CD4-positive, alpha-beta T cell treated with Interleukin-21 for 1 hour (primary cell): ENCODE measurements at regions not wholly inside any gene's neighbourhood (a gene's known extent, or its start where the extent isn't known, plus 50 kb on each side); places are given as distances from the start of the nearest gene placed in this dataset.
"Not testable (repeated sequence)": the region's sequence is repeated elsewhere in the genome, so short reads cannot be mapped to it uniquely, and the experiment has no call there.

ENCODE experiments used
- DNase-seq: peaks from one replicate; pipeline ENCODE4 v3.0.0-alpha.2; 2020

DNA sequence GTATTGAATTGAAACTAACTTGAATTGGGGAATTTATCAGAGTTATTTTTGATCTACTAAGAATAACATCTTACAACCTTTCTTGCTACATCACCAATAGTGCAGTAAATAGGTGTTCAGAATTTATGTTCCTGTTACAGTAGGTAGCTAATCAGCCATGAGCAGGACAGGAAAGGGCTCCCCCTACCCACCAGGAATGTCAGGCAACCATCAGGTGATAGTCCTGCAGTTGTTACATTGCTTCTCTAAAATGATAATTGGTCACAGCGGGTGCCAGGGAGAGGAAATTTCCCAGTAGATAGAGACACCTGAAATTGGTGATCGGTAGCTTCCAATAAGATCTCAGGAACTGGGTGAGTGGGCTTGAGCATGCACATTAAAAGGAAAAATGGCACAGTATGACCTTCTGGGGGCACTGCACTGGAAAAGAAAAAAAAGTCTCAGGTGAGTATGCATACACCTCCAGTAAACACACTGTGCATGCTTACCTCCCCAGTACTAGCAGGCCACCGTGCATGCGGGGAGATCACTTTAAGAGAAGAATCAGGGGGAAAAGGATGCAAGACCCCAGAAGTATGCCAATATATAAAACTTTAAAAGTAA, 1092.0 kb upstream of the LRRTM1 start:
- DNase-seq: no peak

DNA sequence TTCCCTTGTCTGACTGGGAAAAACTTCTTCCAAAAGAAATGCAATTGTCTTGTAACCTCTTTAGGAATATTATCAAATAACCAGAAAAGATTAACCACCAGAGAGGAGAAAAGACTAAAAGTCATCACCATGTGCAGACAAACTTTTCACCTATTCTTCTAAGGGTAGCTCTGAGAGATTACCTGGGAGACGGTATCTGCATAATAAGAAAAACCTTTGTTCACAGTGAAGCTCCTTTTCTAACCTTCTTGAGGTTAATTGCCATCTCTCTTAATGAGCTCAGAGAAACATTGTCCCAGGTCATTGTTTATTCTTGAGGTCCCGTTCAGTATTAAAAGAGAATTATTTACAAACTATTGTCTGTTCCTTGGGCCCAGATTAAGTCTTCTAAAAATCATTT, 1091.2 kb upstream of the LRRTM1 start:
- DNase-seq: no peak

DNA sequence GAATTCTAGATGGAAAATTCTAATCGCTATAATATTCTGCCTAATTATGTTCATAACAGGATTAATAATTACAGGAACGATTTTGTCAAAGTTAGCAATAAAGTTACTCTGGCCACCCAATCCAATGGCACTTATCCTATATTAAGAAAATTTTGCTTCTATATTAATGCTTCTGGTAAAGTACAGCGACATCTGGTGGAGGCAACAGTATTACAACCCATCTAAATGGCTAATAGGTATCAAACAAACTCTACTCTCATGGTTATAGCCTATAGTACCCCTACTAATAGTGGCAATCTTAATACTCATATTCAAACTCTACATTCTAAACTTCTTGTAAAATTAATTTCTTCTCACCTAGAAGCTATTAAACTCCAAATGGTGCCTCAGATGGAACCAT, 1084.7 kb upstream of the LRRTM1 start:
- no peak for DNase-seq

DNA sequence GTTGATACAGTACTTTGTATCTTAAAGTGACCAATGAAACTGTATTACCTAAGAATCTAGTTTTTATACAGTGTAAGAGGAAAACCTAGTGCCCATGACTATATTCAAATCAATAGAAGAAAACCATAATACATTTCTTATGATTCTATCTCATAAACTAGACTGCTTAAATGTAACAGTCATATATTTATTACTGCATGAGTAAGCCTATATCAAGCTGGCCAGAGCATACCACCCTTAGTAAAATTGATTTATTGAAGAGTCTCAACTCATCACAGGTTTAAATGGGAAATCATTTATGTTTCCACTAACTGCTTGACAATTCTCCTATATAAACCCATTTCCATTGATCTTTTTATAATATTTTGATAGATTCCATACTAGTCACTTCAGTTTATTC, 1059.2 kb upstream of the LRRTM1 start:
- DNase-seq: no peak

DNA sequence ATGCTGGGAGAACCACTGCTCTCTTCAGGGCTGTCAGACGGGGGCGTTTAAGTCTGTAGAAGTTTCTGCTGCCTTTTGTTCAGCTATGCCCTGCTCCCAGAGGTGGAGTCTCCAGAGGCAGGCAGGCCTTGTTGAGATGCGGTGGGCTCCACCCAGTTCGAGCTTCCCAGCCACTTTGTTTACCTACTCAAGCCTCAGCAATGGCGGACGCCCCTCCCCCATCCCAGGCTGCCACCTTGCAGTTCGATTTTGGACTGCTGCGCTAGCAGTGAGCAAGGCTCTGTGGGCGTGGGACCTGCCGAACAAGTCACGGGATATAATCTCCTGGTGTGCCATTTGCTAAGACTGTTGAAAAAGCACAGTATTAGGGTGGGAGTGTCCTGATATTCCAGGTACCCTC, 1057.9 kb upstream of the LRRTM1 start:
- not testable (repeated sequence) for DNase-seq

DNA sequence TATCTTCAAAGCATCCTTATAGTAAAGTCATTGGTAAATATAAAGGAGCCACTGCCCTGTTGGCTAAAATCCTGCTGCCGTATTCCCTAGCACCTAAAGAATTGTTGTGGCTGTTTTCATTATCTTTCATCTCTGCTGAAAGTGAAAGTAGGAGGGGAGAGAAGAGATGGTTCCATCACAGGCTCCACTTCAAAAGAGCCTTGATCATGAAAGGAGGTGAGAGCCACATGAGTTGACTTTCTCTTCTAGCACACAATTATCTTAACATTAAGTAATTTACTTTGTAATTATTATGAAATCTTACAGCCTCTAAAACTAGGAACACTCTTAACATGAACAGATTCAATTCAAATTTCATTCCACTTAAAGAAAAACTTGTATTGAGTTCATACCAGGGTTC, 1050.9 kb upstream of the LRRTM1 start:
- no peak for DNase-seq

DNA sequence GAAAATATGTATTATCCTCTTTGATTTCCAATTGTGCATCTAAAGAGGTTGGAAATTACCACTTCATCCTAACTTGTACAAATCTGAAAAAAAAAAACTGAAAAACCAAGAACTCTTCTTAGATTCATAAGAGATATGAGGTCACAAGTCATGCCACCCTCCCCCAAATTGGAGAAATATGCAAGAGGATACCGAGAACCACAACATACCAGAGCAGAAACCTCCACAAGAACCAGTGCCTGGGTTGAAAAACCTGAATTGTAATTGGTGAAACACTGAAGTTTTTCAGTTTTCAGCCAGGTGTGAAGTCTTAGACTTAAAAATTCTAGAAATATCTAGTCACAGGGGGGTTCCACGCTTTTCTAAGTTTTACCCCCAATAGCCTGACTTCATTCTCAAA, 1029.5 kb upstream of the LRRTM1 start:
- no peak for DNase-seq

DNA sequence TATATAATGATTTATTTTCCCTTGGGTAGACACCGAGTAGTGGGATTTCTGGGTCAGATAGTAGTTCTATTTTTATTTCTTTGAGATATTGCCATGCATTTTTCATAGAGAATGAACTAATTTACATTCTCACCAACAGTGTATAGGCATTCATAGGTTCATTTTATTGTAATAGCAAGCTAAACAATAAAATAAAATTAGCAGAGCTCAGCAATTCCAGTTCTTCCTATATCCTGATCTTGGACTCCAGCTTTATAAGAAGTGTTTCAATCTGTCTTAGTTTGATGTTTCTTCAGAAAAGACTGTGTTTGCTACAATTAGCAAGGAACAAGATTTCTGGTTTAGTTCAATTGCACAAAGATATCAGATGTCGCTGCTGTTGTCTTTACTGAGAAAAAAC, 1024.4 kb upstream of the LRRTM1 start:
- DNase-seq: no peak

DNA sequence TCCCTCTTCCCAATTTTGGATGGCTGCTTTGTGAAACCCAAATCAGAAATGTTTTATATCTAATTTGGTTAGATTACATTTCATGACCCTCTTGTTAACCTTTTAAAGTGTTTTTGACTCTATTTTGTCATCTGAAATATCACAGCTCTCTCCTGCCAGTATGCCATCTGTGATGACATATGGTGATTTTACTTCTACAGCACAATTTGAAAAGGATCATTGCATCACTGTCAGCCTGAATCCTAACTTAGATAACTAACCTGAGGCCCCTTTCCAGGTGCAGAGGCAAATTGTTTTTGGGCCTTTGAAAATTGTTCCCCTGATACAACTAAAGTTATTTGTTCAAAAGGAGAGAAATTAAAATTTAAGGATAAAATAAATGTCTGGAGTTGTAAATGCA, 1023.4 kb upstream of the LRRTM1 start:
- DNase-seq: no peak

DNA sequence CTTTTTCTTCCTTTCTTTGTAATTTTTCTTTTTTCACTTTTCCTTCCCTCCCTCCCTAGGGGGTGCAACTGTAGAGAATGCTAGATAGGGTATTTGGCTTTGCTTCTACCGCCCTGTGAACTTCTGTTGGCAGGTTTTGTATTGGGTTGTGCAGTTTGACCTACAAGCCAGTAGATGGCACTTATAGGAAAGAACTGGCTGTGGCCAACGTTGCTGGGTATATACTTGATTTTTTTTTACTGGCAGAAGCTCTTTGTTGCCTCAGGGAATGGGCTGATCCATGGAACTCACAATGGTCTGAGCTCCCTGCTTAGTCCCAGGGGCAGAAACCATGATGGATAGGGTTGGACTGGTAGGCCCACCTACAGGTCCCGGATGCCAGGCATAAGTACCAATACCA, 1019.5 kb upstream of the LRRTM1 start:
- no peak for DNase-seq

DNA sequence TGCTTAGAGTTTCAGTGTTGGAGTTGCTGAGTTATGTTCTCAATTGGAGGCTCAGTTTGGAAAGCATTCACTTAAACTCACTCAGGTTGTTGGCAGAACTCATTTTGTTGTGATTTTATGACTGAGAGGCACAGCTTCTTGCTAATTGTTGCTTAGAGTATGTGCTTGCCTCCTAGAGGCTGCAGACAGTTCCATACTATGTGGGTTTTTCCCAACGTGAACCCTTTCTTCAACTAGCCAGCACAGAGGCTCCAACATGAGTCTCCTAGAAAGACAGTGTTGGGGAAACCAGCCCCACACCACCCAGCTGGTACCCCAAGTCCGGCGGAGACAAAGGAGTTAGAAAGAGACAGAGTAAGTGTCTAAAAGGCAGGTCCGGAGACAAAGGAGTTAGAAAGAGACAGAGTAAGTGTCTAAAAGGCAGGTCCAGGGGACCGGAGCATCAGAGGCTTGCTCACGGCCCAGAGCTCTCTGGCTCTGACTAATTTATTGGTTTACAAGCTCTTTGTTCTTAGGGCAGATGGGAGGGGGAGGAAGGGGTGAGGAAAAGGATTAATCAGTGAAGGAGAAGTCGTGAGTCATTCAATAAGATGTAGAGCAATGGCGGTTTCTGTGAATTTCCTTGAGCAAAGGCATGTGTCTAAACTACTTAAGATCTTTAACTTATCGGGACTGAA, 999.7 kb upstream of the LRRTM1 start:
- DNase-seq: no peak

DNA sequence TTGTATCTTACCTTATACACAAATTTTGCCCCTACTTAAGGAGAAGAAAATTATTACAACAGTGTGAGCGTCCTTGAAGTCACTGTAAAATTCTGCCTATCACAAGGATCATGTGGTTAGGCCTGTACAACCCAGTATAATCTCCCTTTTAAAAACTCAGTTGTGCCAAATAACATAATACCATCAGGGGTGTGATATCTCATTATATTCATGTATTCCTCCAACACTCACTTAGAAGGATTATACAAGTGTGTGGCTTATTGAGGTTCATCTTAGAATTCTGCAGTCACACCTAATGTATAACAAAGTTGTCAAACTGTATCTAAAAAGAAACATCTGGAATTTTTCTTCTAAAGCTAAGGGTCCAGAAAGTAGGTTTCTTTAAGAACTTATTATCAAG, 998.8 kb upstream of the LRRTM1 start:
- no peak for DNase-seq

DNA sequence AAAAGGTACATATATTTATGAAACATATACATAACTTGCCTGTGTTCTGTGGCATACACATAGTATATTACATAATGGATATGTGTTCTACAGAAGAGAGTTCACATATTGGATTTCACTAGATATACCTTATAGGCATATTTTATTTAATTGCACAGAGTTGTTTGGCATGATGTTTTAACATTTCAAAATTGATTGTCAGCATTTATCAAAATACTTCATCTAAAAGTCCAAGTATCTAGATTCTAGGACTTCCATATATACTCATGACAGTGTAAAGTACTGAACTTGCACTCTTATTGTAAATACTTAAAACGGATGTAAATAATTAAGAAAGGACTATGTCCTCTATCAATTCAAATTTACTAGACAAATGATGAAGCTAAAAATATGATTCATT, 995.3 kb upstream of the LRRTM1 start:
- no peak for DNase-seq

DNA sequence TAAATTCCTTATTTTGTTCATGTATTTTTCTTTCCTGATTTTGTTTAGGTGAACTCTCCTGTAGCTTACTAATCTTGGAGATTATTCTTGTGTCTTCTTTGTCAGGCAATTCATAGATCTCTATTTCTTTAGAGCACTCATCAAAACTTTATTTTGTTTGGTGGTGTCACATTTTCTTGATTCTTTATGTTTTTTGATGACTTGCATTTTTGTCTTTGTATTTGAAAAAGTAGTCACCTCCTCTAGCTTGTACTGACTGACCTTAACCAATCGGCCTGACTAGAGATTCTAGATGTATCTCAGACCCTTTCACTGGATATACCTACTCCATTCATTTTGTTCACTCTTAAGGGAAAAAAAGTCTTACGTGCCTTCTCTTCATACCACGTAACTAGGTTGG, 986.3 kb upstream of the LRRTM1 start:
- no peak for DNase-seq

DNA sequence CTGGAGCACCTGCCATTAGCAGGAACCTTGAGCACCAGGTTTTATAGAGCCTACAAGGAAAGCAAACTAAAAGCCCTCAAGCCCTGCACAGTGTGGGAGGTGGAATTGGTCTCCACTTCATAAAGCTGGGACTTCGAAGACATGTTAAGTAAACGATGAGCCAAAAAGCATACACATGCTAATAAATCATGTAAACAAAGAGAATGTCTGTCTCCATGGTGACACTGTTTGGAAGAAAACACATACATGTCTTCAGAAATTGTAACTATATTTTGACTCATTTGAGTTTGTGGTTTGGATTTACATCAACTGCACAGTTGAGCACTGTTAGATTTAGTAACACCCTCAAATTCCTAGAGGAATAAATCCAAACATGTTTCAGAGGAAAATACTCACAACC, 978.5 kb upstream of the LRRTM1 start:
- DNase-seq: no peak

DNA sequence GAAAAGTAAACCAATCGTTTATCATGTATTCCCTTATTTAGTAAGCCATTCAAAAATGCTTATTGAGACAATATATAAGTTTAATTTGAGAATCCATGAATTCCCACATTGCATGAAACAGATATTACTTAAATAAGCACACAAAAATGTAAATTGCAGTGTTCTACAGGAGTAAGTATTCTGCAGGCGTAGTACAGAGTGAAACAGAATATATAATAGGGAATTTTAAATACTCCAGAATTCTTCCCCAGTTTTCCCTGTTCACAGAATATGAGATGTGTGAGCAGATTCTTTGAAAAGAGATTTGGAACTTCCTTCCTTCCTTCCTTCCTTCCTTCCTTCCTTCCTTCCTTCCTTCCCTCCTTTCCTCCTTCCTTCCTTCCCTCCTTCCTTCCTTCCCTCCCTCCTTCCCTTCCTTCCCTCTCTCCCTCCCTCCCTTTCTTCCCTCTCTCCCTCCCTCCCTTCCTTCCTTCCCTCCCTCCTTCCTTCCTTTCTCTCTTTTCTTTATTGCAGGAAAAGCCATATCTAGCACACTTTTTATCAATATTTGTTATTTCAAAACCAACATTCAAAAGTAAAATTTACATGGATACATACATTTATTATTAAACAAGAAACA, 977.7 kb upstream of the LRRTM1 start:
- DNase-seq: no peak

DNA sequence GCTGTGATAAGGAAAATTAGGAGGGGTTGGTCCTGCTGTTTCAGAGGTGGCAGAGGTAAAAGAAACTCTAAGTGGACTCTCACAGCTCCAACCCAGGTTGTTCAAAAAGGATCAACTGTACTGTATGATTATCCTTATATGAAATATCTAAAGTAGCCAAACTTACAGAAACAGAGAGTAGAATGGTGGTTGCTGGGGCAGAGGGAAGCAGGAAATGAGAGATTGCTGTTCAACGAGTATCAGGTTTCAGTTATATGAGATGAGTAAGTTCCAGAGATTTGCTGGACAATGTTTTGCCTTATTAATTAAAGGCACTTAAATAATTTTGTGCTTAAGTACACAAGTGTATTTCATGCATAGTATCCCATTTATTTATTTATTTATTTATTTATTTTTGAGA, 972.0 kb upstream of the LRRTM1 start:
- no peak for DNase-seq

DNA sequence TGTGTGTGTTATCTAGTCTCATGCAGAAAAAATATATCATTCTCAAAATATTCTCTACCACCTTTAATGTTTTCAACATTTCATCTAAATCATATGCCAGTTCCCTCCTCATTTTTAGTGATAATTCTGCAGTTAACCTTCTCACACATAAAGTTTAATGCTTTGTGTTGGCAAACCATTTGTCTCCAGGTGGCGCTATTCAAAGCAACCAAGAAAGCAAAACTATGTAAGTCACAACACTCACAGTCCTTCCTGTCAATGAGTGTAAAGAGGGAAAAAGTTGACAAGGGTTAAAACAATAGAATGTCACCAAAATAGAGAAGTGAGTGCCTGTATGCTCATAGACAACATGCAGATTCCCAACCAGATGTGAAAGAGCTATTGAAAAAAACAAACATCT, 961.6 kb upstream of the LRRTM1 start:
- DNase-seq: no peak

DNA sequence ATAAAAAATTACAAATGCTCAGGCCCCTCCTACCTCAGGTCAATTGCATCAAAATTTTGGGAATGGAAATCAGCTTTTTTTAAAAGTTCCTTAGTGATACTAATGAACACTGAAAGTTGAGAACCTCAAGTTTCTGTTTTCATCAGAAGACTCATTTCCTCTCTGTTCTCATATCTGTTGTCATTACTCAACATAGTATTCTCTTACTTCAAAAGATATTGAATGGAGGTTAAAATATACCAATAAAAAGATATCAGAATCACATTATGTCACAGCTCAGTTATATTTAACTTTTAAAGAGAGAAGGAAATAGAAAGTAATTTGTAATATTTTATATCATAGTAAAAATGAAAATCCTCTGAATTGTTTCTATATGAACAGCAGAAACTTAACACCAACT, 959.4 kb upstream of the LRRTM1 start:
- DNase-seq: no peak

DNA sequence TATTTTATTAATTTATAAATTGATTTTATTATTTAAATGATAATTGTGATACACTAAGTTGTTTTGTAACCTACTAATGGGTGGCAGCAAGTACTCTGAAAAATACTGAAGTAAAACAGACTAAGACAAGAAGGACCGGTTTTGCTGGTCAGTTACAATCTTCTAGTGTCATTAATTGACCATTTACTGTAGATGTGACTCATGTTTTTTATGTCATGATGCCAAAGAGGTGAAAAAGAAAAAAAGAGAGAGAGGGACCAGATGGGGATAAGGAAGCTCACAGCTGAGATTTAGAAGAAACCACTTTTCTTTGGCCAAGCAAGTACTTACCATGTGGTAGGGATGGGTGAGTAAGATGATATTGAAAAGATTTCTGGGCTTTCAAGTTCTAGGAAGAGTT, 955.8 kb upstream of the LRRTM1 start:
- no peak for DNase-seq

DNA sequence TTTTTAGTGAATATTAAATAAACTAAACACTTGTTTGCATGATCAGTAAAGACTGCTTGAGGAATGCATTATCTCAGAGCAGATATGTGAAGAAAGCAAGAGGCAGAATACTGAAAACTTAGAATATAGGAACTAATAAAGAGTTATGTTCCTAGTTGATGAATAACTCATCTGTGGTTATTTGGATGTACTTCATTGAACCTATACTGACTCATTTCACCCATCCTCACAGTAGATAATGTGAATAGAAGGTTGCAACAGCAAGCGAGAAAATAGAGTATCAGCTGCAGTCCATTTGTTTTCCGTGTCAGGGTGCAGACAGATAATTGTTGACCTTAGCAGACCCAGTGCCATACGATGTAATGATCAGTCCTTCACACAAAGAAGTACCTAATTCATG, 945.7 kb upstream of the LRRTM1 start:
- no peak for DNase-seq

DNA sequence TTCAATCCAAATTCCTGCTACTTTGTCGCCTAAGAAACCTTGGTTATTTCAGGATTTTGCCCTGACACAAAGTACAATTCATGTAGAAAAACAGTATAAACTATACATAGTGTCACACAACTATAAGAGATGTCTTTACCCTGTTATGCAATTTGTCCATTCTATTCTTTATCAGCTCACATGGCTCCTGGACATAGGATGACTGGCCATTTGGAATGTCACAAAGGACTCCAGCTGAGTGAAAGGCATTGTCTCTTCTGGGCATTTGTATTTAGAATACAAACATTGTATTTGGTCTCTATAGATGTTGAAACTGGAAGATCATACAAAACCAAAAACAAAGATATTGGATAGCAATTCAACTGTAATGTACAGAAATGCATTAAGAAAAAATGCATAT, 944.6 kb upstream of the LRRTM1 start:
- no peak for DNase-seq

DNA sequence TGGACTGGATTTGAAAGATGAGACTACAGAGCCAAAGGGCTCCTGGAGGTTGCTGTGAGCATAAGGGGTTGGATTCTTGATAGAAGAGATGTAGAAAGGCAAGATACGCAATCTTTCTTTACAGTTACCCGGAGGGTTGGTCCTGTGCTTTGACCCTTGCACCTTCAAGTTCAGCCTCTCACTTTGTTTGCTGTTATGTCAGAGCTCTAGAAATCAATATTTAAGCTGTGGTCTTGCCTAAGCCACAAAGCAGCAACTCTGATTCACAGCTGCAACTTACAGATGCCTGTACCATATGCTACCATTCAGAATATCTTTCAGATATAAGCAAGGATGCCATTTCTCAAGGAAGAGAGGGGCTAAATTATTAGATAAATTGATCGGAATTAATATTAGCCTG, 943.1 kb upstream of the LRRTM1 start:
- DNase-seq: no peak

DNA sequence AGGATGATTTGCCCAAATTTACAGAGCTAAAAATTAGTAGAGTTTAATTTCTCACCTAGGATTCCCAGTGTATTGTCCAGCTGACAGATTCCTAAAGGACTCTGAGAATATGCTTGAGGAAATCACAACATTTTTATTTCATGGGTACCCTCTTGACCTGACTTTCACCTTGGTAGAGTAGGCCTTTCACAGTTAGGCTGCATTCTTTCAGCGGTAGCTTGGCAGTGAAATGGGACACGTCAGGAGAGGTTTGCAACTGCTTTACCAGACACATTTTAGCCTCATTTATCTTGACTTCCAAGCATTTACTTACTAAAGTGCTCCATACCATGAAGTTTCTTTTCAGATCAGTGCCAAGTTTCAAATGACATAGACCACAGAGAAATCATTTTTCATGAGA, 937.9 kb upstream of the LRRTM1 start:
- DNase-seq: no peak

DNA sequence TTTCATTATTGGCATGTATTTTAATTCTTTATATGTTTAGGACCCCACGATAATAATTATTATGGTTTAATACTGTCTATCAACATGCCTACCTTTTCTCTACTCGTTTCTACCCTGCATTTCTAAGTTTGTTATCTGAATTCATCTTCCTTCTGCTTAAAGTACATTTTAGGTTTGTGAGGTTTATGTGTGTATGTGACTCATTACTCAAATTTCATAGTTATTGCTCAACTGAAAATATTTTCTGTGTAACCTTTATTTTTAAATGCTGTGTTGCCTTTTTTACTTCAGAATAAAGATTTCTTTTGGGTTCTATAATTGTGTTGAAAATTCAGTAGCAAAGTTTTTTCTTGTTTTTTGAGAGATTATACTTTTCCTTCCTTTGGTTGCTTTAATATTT, 933.9 kb upstream of the LRRTM1 start:
- no peak for DNase-seq
